Lower leg skin (tissue), 4 donors: ENCODE measurements at regions not wholly inside any gene's neighbourhood (a gene's known extent, or its start where the extent isn't known, plus 50 kb on each side); places are given as distances from the start of the nearest gene placed in this dataset.

Experiments
- DNase-seq, 2 donors: peaks; one replicate each; pipeline ENCODE4 v3.0.0-alpha.2; 2019; ENCODE audit warnings: low spot score in 2 of 2
- H3K4me3 ChIP-seq: fragments of 200-600 bp; sonication (generic); 2 replicates; pipeline ENCODE4 v1.5.1; 2017; ENCODE audit warnings: mild to moderate bottlenecking, low read depth; ENCODE audit not compliant: poor library complexity, severe bottlenecking
- CTCF ChIP-seq, 3 donors: fragments of 450-650 bp; IDR thresholded peaks; one replicate each; pipeline ENCODE4 v1.5.1; 2016; ENCODE audit warnings: antibody characterized with exemption in 3 of 3, mild to moderate bottlenecking in 3 of 3, moderate library complexity in 2 of 3
- POLR2A ChIP-seq, 2 donors: fragments of 450-650 bp; IDR thresholded peaks; one replicate each; pipeline ENCODE4 v1.6.1; 2016 to 2017; ENCODE audit warnings: antibody characterized with exemption in 2 of 2, mild to moderate bottlenecking in 1 of 2, moderate library complexity in 1 of 2
- WGBS, 2 donors: methylation state at CpG; one replicate each; pipeline ENCODE4 v1.1.5; 2018; 5-methylcytosine and 5-hydroxymethylcytosine counted together
- intact Hi-C: fragments of 100-400 bp; cut with DNase I; formaldehyde crosslinking; loops from one replicate; pipeline ENCODE4 v1.15.0; 2023; ENCODE audit warnings: low total_unique reads

DNA sequence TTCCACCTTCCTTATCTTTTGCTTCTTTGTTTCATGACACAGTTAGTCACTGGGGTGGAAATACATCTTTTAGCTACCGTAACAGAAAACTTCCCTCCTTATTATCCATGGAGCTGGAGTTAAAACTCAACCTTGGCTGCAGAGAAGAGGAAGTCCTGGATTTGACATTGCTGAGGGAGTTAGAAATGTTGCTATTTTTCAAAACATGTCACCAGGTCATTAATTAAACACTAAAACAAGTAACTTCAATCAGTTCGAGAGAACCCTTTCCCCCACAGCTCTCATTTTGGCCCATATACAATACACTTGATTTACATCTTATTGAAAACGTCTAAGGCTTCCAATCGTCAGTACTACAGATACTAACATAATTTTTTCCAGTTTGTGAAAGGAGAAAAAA lies 237.9 kb upstream of the CD180 start:
- no peak overlapping the region for H3K4me3 ChIP-seq
- WGBS, 2 donors, result 50 to 51% methylated on average over 4 of the region's 4 CpGs
- TF ChIP-seq CTCF (IDR thresholded peaks at IDR 0.05), result no peak
- no peak for TF ChIP-seq POLR2A (IDR thresholded peaks at IDR 0.05)
- no peak for DNase-seq
- intact Hi-C loops, result no loop called here

- intact Hi-C loops, result no loop called here
- no peak for TF ChIP-seq POLR2A (IDR thresholded peaks at IDR 0.05)
- no peak for TF ChIP-seq CTCF (IDR thresholded peaks at IDR 0.05)
- no peak for DNase-seq
- WGBS, 2 donors, result 85 to 87% methylated on average over 3 of the region's 3 CpGs
- H3K4me3 ChIP-seq, result no peak overlapping the region
Observed at GRCh38 chr5:67432606-67433005, 236.0 kb upstream of the CD180 start.

- intact Hi-C loops, result no loop called here
- no peak for DNase-seq
- H3K4me3 ChIP-seq, result no peak overlapping the region
- 90 to 91% methylated on average over 4 of the region's 4 CpGs for WGBS, 2 donors
- TF ChIP-seq POLR2A (IDR thresholded peaks at IDR 0.05) (no peak), CTCF (IDR thresholded peaks at IDR 0.05) (no peak)
Observed at GRCh38 chr5:67431191-67431590, 234.6 kb upstream of the CD180 start.

- intact Hi-C loops, result no loop called here
- TF ChIP-seq POLR2A (IDR thresholded peaks at IDR 0.05) (no peak), CTCF (IDR thresholded peaks at IDR 0.05) (no peak)
- H3K4me3 ChIP-seq, result no peak overlapping the region
- WGBS, 2 donors, result 91 to 95% methylated on average over 4 of the region's 4 CpGs
- DNase-seq, result no peak
Observed at GRCh38 chr5:67427850-67428298, 231.3 kb upstream of the CD180 start.

DNA sequence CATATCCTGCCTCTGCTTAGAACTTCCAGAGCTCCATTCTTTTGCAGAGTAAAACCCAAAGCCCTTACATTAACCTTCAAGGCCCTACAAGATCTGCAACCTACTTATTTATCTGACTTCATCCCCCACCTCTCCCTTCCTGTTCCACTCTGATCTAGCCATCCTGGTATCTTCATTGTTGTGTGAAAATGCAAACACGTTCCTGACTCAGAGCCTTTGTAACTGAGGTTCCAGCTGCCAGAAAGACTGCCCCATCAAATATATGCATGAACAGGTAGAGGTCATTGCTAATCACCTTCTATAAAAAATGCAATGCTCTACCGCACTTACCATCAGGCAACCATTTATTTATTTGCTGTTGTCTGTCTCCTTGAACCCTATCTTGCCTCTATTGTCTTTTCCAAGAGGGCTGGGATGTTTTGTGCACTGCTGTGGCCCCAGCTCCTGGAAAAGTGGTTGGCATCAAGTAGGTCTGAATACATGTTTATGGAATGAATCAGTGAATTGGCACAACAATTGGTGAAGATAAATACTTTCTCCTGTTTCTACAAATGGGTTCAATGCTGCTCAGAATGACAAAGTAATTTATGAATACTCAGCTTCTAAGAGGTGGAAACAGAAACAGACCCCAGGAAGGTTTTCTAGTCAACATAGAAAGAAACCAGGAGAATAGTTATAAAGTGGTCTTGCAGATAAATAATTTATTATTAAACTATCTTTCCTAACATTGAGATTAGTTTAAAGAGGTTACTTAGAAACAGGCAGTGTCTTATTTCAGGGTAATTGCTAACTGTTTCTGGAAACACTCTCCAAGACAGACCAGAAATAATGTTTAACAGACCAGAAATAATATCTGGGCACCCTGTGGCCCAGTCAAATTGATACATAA lies 230.6 kb upstream of the CD180 start:
- no peak for DNase-seq
- WGBS, 2 donors, result 90 to 93% methylated on average over 2 of the region's 2 CpGs
- intact Hi-C loops, result no loop called here
- H3K4me3 ChIP-seq, result no peak overlapping the region
- TF ChIP-seq CTCF (IDR thresholded peaks at IDR 0.05) (no peak), POLR2A (IDR thresholded peaks at IDR 0.05) (no peak)
